Common myeloid progenitor, CD34-positive (primary cell): ENCODE measurements at regions not wholly inside any gene's neighbourhood (a gene's known extent, or its start where the extent isn't known, plus 50 kb on each side); places are given as distances from the start of the nearest gene placed in this dataset.

ENCODE experiments used
- CTCF ChIA-PET: fragments of 350-600 bp; sonication (Branson Sonifier 250); formaldehyde crosslinking; loops from one replicate; lab custom pipeline; 2021; ENCODE audit warnings: antibody characterized with exemption; lab: Charles Lee
- POLR2A ChIA-PET: fragments of 350-600 bp; sonication (Branson Sonifier 250); formaldehyde crosslinking; loops from one replicate; lab custom pipeline; 2021; ENCODE audit warnings: antibody characterized with exemption; lab: Charles Lee
- DNase-seq, 3 donors: peaks; one replicate each; pipeline versions ENCODE4 v3.0.0 to v3.0.0-alpha.2; 2013
- H3K27ac ChIP-seq, 2 experiments: 1 replicate in 1 of 2; 2 replicates in 1 of 2; pipeline ENCODE4 v1.7.0; 2013; ENCODE audit warnings: inconsistent platforms in 2 of 2, low read length in 2 of 2, mild to moderate bottlenecking in 2 of 2, low read depth in 1 of 2, moderate library complexity in 1 of 2; ENCODE audit not compliant: severe bottlenecking in 2 of 2, insufficient read depth in 1 of 2, poor library complexity in 1 of 2
- H3K27me3 ChIP-seq, 5 experiments: replicated peaks in 2 of 5; 1 replicate in 3 of 5; 2 replicates in 2 of 5; pipeline versions ENCODE4 v1.6.1 to v1.7.0; 2013; ENCODE audit warnings: low read length in 4 of 5, mild to moderate bottlenecking in 2 of 5, moderate library complexity in 2 of 5, inconsistent platforms in 1 of 5; ENCODE audit not compliant: insufficient read depth in 5 of 5, control insufficient read depth in 4 of 5
- H3K36me3 ChIP-seq, 4 experiments: 1 replicate in 2 of 4; 2 replicates in 2 of 4; pipeline versions ENCODE4 v1.6.1 to v1.7.0; 2013; ENCODE audit warnings: low read length in 3 of 4, control low read depth in 1 of 4, mild to moderate bottlenecking in 1 of 4; ENCODE audit not compliant: control insufficient read depth in 4 of 4, insufficient read depth in 4 of 4
- H3K4me1 ChIP-seq, 4 experiments: 1 replicate in 3 of 4; 2 replicates in 1 of 4; pipeline versions ENCODE4 v1.6.1 to v1.7.1; 2013; ENCODE audit warnings: low read length in 3 of 4, mild to moderate bottlenecking in 3 of 4, control low read depth in 1 of 4, inconsistent platforms in 1 of 4, moderate library complexity in 1 of 4; ENCODE audit not compliant: control insufficient read depth in 4 of 4, insufficient read depth in 4 of 4; ENCODE audit errors: control extremely low read depth in 1 of 4
- H3K4me3 ChIP-seq, 7 experiments: 1 replicate in 4 of 7; 2 replicates in 3 of 7; pipeline versions ENCODE4 v1.5.1 to v1.7.0; 2013; ENCODE audit warnings: mild to moderate bottlenecking in 7 of 7, low read length in 6 of 7, moderate library complexity in 6 of 7, inconsistent platforms in 2 of 7, low read depth in 2 of 7, control low read depth in 1 of 7; ENCODE audit not compliant: insufficient read depth in 4 of 7, control insufficient read depth in 1 of 7; ENCODE audit errors: extremely low read depth in 1 of 7
- H3K9me3 ChIP-seq, 5 experiments: 1 replicate in 4 of 5; 2 replicates in 1 of 5; pipeline versions ENCODE4 v1.6.1 to v1.7.1; 2013; ENCODE audit warnings: low read length in 4 of 5, mild to moderate bottlenecking in 2 of 5, inconsistent platforms in 1 of 5, low read depth in 1 of 5, moderate library complexity in 1 of 5; ENCODE audit not compliant: control insufficient read depth in 4 of 5, insufficient read depth in 2 of 5; ENCODE audit errors: control extremely low read depth in 1 of 5
- WGBS: methylation state at CpG from one replicate; pipeline ENCODE4 v1.1.5; 2013; ENCODE audit not compliant: insufficient coverage; 5-methylcytosine and 5-hydroxymethylcytosine counted together

DNA sequence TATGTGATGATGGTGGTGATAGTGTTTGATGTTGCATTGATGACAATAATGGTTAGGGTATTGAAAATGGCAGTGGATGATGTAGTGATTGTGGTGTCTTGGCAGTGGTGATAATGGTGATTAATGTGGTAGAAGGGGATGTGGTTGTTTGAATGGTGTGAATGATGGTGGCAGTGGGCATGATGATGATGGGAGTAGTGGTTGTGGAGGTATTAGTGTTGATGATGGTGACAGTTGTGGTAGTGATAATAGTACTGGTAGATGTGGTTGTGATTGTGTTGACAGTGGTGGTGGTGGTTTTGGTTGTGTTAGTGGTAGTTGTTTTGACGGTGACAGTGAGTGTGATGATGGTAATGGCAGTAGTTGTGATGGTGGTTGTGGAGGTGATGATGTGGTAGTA is 1049.0 kb downstream of the VRK1 start:
- Histone ChIP-seq H3K9me3 (no peaks in the 10 kb centered on the region), H3K27me3 (no peaks in the 10 kb centered on the region), H3K27ac (no peak overlapping the region), H3K36me3 (no peaks in the 10 kb centered on the region), H3K4me1 (no peaks in the 10 kb centered on the region), H3K4me3 (no peak overlapping the region)
- DNase-seq, result no peak
- ChIA-PET CTCF (no interaction called here), POLR2A (no interaction called here)
- WGBS, result 100% methylated on average over 1 of the region's 1 CpG

DNA sequence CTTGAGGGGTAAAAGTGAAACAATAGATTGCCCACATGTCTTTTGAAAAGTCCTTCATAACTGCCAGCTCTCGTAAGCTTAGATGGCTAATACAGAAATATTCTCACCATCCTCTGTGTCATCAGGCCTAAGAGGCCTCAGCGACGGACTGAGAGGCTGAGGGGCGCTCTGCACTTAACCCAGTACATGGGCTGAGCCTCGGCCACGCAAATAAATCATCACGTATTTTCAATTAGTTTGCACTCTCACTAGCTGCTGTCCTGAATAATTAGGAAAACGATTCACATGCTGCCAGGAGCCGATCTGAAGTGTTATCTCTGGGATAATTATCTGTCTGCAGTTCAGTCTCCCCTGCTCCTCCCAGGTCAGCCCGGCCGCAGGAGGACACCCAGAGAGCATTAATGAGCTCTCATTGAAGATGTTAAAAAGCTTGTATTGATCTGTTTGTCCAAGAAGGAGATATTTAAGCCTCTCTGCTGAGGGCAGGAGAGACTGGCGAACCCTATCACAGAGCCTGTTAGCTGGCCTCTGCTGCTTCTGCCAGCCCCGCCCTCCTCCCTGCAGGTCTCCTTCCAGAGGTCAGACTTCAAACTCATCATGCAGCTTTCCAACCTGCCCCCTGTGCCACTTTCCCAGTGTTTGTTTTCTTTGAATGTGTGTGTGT is 1051.3 kb downstream of the VRK1 start:
- no peak overlapping the region for H3K4me3 ChIP-seq
- POLR2A ChIA-PET, result no interaction called here
- H3K27ac ChIP-seq, result no peak overlapping the region
- WGBS, result 89% methylated on average over 12 of the region's 13 CpGs
- H3K9me3 ChIP-seq, result no peaks in the 10 kb centered on the region
- CTCF ChIA-PET, result no interaction called here
- no peak for DNase-seq
- no peaks in the 10 kb centered on the region for H3K36me3 ChIP-seq
- H3K27me3 ChIP-seq, result no peaks in the 10 kb centered on the region
- no peaks in the 10 kb centered on the region for H3K4me1 ChIP-seq

DNA sequence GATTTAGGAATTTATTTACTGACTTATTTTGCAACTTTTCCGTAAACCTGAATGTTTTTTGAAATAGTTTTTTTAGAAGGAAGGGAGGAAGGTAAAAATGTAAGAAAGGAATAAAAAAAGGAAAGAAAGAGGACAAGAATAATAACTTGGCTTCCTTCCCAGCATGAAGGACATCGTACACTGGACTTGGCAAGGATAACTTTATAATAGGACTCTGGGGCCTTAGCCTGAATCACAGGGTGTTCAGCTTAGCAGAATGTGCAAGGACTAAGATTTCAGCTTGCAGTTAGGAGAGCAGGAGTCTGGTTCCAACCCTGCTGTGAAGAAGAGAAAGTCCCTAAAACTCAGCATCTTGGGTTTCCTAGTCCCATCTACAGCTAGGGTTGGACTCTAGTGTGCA is 1053.3 kb downstream of the VRK1 start:
- WGBS, result 95% methylated on average over 2 of the region's 2 CpGs
- Histone ChIP-seq H3K9me3 (no peaks in the 10 kb centered on the region), H3K27me3 (no peaks in the 10 kb centered on the region), H3K4me1 (no peaks in the 10 kb centered on the region), H3K36me3 (no peaks in the 10 kb centered on the region), H3K27ac (no peak overlapping the region), H3K4me3 (no peak overlapping the region)
- ChIA-PET CTCF (no interaction called here), POLR2A (no interaction called here)
- DNase-seq, result no peak

DNA sequence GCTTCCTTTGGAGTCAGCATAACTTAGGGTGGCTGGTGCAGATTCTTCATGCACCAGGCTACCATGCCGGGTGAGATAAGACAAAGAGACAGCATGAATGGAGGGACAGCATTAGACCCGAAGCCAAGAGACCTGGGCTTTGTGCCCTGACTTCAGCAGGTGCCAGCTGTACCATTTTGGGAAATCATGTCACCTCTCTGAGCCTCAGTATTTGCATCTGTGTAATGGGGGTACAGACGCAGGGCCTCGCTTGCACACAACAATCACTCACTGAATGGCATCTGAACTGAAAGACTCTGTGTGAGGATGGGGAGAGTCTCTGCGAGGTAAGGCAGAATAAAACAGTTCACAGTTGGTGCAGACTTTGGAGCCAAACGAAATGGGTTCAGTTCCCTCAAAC is 1053.7 kb downstream of the VRK1 start:
- H3K4me3 ChIP-seq, result no peak overlapping the region
- WGBS, result 100% methylated on average over 5 of the region's 6 CpGs
- no peaks in the 10 kb centered on the region for H3K36me3 ChIP-seq
- no peak for DNase-seq
- H3K4me1 ChIP-seq, result no peaks in the 10 kb centered on the region
- no peak overlapping the region for H3K27ac ChIP-seq
- H3K9me3 ChIP-seq, result no peaks in the 10 kb centered on the region
- ChIA-PET POLR2A (no interaction called here), CTCF (interaction anchor here (1.0 kb wide), 1 partner anchor 144 kb away, joined by 3 read pairs; no protein-coding TSS in a partner anchor)
- H3K27me3 ChIP-seq, result no peaks in the 10 kb centered on the region

DNA sequence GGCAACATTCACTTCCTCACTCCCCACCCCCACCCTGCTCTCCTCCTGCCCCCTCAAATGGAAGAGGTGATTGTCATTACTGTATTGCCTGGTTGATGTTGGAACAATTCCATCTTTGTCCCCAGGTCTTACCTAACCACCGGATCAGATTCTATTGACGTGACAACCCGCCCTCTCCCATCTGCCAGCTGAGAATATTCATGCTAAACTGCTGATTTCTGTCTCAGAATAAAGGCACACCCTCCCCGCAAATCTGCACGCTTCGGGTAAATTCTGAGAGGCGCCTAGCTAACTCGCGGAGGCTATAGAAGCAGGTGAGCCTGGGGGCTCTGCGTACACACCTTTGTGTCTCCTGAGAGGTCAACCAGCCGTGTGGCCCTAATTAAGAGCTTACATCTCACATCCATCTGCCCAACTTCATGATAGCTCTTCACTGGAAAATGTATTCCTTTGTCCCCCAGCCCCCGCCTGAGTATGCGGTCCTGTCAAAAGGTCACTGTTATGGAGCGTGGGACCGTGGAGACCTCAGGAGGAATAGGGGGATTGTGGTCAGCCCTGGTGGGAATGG is 1054.3 kb downstream of the VRK1 start:
- 98% methylated on average over 10 of the region's 15 CpGs for WGBS
- ChIA-PET POLR2A (no interaction called here), CTCF (interaction anchor here (1.0 kb wide), 1 partner anchor 144 kb away, joined by 3 read pairs; no protein-coding TSS in a partner anchor)

DNA sequence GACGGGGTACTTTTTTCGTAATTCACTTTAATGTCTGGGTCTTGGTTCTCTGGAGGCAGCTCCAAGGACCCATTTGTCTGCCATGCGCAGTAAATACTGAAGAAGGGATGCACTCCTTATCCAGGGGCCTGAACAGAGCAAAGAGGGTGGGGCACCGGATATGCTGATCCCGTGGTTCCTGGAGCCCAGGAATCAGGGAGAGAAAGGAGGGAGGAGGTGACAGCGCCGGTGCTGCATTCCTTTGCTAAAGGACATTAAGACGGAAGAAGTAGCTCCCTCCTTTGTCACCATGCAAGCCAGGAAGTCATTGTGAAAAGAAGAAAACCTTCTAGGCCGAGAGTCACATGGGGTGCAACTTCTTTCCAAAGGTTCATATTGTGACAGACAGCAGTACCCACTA is 1057.7 kb downstream of the VRK1 start:
- H3K4me3 ChIP-seq, result no peak overlapping the region
- CTCF ChIA-PET, result no interaction called here
- H3K9me3 ChIP-seq, result no peaks in the 10 kb centered on the region
- no peak for DNase-seq
- no peak overlapping the region for H3K27ac ChIP-seq
- WGBS, result 91% methylated on average over 7 of the region's 9 CpGs
- H3K36me3 ChIP-seq, result no peaks in the 10 kb centered on the region
- H3K27me3 ChIP-seq, result no peaks in the 10 kb centered on the region
- H3K4me1 ChIP-seq, result no peaks in the 10 kb centered on the region
- POLR2A ChIA-PET, result no interaction called here

More for the DNA sequence above, 1054.3 kb downstream of the VRK1 start:
- no peak overlapping the region for H3K4me3 ChIP-seq
- H3K36me3 ChIP-seq, result no peaks in the 10 kb centered on the region
- no peaks in the 10 kb centered on the region for H3K27me3 ChIP-seq
- DNase-seq, result no peak
- no peaks in the 10 kb centered on the region for H3K4me1 ChIP-seq
- no peak overlapping the region for H3K27ac ChIP-seq
- H3K9me3 ChIP-seq, result no peaks in the 10 kb centered on the region

DNA sequence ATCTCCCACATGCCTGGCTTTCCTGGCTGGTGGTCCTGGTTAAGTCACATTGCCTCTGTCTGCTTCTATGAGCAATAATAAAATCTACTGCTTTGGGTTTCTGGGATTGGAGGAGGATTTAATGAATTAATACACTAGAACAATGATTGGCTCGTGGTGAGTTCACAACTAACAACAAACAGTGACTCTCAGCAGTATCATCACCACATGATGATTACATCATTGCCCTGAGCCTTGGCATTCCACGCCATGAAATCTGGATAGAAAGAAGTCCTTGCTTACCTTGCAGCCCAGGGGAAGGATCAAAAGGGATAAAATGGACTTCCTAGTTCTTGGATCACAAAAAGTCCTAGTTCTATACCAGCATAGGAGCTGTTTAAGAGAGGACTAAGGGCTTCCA is 1069.0 kb downstream of the VRK1 start:
- DNase-seq, result no peak
- Histone ChIP-seq H3K36me3 (no peaks in the 10 kb centered on the region), H3K27ac (no peak overlapping the region), H3K4me1 (no peaks in the 10 kb centered on the region), H3K27me3 (no peaks in the 10 kb centered on the region), H3K9me3 (no peaks in the 10 kb centered on the region), H3K4me3 (no peak overlapping the region)
- 100% methylated on average over 1 of the region's 2 CpGs for WGBS
- ChIA-PET POLR2A (no interaction called here), CTCF (no interaction called here)
